WI38 (cell line): ENCODE measurements at regions not wholly inside any gene's neighbourhood (a gene's known extent, or its start where the extent isn't known, plus 50 kb on each side); places are given as distances from the start of the nearest gene placed in this dataset.

Experiments used
- H3K4me3 ChIP-seq: 2 replicates; pipeline ENCODE4 v1.5.1; 2011; ENCODE audit warnings: low read depth, mild to moderate bottlenecking, control low read depth, low read length
- TF ChIP-seq, protein P1 (sequence below): IDR thresholded peaks from 2 replicates; pipeline ENCODE4 v1.5.1; 2012; ENCODE audit warnings: low read depth, mild to moderate bottlenecking, control low read depth, low read length

DNA sequence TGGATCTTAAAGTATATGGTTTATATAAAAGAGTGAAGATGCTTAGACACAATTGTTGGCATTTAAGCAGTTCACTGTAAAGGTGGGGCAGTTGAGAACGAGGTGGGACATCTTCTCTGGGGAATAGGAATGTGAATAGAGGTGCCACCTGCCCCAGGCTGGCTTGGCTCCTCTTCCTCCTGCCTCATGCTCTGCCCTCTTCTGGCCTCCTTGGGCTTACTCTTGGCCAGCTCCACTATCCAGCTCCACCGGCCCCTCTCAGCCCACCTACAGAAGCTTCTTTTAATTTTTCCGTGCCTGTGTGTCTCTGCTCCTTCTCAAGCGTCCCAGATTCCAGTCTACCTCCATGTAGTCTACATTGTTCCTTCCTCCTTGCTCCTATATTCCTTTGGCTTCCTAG, 122.1 kb downstream of the NUF2 start:
- TF ChIP-seq, protein P1, sequence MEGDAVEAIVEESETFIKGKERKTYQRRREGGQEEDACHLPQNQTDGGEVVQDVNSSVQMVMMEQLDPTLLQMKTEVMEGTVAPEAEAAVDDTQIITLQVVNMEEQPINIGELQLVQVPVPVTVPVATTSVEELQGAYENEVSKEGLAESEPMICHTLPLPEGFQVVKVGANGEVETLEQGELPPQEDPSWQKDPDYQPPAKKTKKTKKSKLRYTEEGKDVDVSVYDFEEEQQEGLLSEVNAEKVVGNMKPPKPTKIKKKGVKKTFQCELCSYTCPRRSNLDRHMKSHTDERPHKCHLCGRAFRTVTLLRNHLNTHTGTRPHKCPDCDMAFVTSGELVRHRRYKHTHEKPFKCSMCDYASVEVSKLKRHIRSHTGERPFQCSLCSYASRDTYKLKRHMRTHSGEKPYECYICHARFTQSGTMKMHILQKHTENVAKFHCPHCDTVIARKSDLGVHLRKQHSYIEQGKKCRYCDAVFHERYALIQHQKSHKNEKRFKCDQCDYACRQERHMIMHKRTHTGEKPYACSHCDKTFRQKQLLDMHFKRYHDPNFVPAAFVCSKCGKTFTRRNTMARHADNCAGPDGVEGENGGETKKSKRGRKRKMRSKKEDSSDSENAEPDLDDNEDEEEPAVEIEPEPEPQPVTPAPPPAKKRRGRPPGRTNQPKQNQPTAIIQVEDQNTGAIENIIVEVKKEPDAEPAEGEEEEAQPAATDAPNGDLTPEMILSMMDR: no peak
- H3K4me3 ChIP-seq: no peak overlapping the region

- TF ChIP-seq, protein P1: no peak
- H3K4me3 ChIP-seq: no peak overlapping the region
Observed at GRCh38 chr1:163444665-163445064, 122.9 kb downstream of the NUF2 start.

GRCh38 chr1:163450986-163451385, 129.2 kb downstream of the NUF2 start:
- H3K4me3 ChIP-seq: no peak overlapping the region

GRCh38 chr1:163459539-163459938, 137.8 kb downstream of the NUF2 start:
- no peak overlapping the region for H3K4me3 ChIP-seq
- TF ChIP-seq, protein P1: no peak

More at GRCh38 chr1:163450986-163451385, 129.2 kb downstream of the NUF2 start:
- TF ChIP-seq, protein P1: no peak

DNA sequence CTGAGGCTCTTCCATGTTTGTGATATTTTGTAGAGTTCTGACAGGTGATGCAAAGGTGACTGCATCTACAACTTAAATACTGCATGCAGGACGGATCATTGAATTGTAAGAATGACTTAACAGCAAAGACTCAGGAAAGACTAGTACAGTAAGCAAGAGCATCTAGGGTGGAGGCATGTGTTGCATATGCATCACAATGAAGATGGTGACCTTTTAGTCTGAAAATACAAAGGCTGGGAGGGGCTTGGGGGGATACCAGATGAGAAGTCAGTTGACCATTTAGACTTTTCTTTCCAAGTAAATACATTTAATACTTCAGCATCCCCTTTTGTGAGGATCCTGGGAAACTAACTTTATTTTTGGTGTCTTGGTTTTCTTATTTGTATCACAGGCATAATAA, 145.5 kb downstream of the NUF2 start:
- H3K4me3 ChIP-seq: no peak overlapping the region
- TF ChIP-seq, protein P1: no peak

- TF ChIP-seq, protein P1: no peak
- H3K4me3 ChIP-seq: no peak overlapping the region
Observed at GRCh38 chr1:163471779-163472650, 150.3 kb downstream of the NUF2 start.

DNA sequence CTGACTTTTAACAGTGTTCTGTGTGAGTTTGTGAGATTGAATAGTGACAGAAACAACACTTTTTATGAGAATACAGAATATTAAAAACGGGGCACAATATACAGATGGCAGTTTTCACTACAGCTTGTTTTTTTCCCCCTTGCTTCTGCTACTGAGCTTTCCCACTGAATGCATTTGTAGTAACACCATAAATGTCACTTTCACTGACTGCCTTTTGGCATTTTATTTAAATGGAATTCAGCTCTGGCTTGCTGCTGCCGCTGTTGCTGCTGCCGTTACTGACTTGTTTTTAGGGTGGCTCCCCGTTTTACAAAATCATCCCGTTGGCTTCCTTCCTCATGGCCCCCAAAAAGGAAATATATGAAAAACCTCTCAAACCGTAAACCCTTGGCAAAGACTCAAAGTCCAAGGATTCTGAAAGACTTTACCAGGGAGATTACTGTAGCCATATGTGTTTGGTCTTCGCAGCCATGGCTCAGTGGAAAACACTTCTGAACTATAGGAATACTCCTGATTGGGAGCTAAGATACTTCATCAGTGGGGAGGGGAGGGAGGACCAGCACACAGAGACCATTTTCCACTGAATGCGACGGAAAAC, 151.0 kb downstream of the NUF2 start:
- TF ChIP-seq, protein P1: no peak
- H3K4me3 ChIP-seq: no peak overlapping the region
